Right renal pelvis (tissue), 4 donors: ENCODE measurements at regions not wholly inside any gene's neighbourhood (a gene's known extent, or its start where the extent isn't known, plus 50 kb on each side); places are given as distances from the start of the nearest gene placed in this dataset.
"Not testable (repeated sequence)": the region's sequence is repeated elsewhere in the genome, so short reads cannot be mapped to it uniquely, and the experiment has no call there.

Experiments used
- DNase-seq, 4 donors: peaks; one replicate each; pipeline ENCODE4 v3.0.0-alpha.2; 2013; ENCODE audit warnings: low read depth in 4 of 4, low spot score in 3 of 4, missing footprints in 1 of 4

- DNase-seq, result no peak
Observed at GRCh38 chr14:40762177-40762576, 844.5 kb upstream of the LRFN5 start.

GRCh38 chr14:40760704-40761103, 846.0 kb upstream of the LRFN5 start:
- DNase-seq, result no peak

DNA sequence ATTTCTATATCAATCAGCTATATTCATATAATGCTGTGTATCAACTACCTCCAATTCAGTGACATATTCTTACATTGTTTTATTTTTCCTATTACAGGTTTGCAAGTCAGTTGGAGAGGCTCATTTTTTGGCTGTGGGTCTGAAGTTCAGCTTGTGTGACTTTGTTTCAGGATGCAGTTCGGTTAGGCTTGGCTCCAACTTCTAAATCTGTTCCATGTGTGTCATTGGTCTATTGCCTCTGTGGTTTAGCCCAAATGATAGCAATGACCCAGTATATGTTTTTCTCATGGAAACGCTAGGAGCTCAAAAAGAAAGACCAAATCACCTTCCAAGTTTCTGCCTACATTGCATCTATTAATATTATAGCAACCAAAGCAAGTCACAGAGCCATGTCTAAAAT, 848.6 kb upstream of the LRFN5 start:
- DNase-seq, result no peak

DNA sequence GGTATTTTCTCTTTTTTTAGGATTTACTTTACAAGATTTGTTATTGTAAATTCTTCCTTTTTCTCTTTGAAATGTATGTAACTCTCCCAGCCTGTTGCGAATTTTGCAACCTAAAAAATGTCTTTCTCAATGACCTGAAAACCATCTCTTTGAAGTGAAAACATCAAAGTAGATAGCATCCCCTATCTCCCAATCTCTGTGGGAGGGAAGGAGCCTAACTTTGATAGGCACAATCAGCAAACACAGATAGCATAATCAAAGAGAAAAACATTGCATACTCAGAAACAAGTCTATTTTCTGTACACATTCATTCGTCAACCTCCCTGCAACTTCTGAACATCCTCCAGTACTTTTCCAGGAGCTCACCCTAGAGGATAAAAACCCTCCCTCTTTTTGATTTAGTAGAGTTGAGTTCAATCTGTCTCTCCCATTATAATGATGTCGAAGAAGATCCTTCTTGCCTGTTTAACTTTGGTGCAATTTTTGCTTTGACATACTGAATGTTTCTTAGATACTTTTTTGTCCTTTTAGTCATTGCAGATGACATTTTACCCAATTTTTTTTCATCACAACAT, 849.2 kb upstream of the LRFN5 start:
- no peak for DNase-seq

DNA sequence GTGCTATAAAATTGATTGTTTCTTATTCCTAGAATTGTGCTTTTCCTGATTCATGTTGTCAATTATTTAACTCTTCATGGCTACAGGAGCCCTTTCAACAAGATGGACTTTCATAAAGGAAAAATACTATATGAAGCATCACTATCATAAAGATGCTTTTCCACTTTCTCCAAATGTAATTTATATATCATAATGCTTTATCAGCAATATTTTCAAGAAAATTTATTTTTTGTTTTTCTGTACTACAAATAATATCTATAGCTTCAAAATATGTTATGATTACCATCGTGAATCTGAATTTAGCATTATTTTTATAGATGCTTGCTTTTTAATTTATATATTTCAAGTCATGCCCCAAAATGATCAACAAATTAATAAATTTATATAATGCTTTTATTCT, 873.5 kb upstream of the LRFN5 start:
- no peak for DNase-seq

- no peak for DNase-seq
Observed at GRCh38 chr14:40727107-40727506, 879.6 kb upstream of the LRFN5 start.

DNA sequence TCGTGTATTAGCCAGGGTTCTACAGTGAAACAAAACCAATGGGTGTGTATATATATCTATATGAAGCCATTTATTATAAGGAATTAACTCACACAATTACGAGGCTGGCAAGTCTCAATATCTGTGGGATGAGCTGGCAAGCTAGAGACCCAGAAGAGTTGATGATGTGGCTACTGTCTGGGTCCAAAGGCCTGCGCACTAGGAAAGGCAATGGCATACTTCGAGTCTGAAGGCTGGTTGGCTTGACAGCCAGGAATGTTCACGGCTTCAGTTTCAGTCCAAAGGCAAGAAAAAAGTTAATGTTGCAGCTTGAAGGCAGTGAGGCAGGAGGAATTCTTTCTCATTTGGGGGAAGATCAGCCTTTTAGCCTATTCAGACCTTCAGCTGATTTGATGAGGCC, 893.3 kb upstream of the LRFN5 start:
- no peak for DNase-seq

DNA sequence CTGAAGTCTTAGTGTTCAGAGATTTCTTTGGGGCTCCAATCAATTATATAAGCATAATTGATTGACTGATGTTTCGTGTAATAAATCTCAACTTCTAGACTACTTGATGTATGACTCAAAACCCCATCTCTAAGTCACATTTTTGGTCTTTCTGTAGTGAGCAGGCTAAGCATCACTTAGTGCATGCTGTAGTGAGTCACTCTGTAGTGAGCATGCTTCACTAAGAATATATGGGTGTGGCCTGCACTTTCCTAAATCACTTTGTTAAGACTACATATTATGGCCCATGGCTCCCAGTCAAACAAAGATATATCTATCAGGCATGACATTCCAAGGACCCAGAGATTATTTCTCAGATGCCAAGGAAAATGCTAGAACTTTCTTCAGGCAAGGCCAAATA, 909.4 kb upstream of the LRFN5 start:
- no peak for DNase-seq

GRCh38 chr14:40694023-40694422, 912.7 kb upstream of the LRFN5 start:
- DNase-seq, result no peak

DNA sequence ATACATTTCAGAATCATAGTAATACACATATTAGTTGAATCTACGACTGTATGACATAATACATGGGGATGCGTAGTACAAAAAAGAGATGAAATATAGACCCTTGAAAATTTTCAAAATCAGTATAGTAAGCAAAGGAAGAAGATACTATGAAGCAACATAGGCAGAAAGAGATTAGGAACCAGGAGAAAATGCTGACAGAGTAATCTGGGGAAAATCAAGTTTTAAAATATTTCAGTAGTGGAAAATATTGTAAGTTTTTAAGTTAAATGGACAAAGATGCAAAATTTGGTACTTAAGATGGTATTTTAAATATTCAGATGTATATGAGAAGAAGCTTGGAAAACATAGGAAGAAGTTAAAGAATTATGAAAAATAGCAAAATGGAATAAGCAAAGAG, 915.6 kb upstream of the LRFN5 start:
- no peak for DNase-seq

DNA sequence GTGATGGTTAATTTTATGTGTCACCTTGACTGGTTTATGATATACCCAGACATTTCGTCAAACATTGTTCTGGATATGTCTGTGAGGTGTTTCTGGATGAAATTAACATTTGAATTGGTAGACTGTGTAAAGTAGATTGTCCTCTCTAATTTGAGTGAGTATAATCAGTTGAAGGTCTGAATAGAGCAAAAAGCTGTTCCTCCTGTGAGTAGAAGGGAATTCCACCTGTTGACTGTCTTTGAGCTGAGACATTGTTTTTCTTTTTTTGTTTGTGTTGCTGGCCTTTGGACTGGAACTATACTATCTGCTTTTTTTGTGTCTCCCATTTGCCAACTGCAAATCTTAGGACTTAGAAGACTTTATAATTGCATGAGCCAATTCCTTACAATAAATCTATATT, 920.9 kb upstream of the LRFN5 start:
- no peak for DNase-seq

DNA sequence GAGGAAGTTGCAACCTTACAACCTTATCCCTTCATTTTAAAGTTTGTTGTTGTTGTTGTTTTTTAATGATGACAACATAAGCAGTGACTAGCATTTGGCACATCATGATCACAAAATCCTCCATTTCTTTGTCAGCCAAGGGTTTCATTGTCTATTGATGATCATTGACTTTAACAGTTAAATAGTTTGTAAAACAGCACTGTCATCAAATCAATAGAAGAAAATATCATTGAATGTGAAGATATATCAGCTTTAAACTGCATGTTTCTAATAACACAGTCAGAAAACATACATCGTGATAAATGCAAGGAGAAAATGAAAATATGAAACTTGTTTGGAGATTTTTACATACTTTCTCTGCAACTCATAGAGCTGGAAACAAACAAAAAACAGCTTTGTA, 922.3 kb upstream of the LRFN5 start:
- DNase-seq, result no peak

DNA sequence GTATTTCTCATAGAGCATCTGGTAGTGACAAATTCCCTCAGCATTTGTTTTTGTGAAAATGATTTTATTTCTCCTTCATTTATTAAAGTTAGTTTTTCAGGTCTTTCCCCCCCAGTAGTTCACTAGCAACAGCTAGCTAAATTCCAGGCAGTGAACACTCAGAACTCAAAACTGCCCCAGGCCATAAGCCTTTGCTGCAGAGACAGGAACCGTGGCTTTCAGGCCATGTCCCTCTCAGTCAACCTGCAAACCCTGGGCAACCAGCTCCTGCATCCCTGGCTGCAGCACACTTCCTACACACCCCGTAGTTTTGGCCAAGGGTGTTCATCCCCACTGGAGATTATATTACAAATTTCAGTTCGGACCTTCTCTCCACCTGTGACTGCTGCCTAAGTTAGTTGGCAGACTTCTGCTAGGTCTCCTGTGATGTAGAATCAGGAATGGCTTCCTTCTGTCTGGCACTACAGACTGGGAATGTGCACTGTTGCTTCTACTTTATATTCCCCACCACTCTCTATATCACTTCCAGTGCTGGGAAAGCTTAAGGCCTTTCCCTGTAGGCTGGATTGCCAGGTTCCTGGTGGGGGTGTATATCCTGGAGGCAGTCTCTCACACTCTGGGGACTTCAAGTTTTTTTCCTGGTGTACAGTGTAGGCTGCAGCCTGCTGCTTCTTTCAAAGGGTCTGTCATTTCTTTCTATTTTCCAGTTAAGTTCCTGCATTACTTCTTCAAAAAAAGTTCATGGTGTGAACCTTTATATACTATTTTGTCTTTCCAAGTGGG, 924.4 kb upstream of the LRFN5 start:
- DNase-seq, result no peak

GRCh38 chr14:40679256-40679655, 927.4 kb upstream of the LRFN5 start:
- DNase-seq, result no peak

- not testable (repeated sequence) for DNase-seq
Observed at GRCh38 chr14:40677206-40677605, 929.5 kb upstream of the LRFN5 start.

DNA sequence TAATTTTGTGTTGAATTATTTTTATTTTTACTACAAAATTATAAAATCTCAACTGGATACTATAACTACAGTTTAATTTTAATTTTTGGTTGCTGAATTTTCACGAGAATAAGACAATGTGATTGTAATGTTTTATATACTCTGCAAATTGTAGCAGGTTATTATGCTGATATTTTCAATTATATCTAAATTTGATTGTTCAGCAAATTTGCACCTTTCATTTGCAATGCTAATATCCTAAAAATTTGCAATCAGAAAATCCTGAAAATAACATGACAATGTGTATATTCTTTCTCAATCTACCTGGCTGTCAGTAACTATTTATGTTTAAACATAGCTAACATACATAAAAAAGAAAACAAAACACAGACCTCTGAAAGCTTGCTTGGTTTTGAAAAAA, 932.2 kb upstream of the LRFN5 start:
- no peak for DNase-seq

DNA sequence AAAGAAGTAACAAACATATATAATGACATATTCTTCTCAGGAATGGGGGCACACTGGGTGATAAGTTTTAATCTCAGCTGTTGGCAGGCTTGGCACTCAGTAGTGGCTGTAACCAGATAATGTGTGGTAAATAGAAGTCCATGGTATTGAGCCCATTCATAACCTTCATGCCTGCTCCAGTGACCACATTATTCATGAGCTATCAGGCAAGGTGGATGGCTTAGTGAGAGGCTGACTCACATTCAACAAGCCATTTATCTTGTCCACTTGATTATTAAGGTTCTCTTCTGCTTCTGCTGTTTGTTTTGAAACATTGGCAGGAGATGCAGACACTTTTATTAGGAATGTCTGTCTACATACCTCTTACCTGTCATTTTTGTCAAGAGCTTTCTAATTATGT, 950.4 kb upstream of the LRFN5 start:
- DNase-seq, result no peak

- no peak for DNase-seq
Observed at GRCh38 chr14:40652089-40652691, 954.5 kb upstream of the LRFN5 start.

DNA sequence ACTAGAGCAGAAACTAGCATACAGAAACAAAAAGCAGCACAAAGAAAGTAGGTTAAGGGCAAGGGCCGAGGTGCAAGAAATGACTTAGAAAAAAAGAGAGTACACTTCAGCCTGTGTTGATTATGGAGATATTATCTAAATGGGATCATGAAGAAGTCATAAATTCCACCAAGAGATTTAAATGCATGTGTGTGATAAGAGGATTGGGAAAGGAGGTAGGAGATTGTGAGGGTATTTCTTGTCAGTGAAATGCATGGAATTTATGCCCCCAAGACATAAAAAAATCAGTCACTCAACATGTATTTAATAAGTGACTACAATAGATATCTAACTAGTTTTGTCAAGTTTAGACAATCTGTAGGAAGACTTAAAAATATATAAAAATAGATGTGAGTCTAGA, 976.2 kb upstream of the LRFN5 start:
- DNase-seq, result no peak

DNA sequence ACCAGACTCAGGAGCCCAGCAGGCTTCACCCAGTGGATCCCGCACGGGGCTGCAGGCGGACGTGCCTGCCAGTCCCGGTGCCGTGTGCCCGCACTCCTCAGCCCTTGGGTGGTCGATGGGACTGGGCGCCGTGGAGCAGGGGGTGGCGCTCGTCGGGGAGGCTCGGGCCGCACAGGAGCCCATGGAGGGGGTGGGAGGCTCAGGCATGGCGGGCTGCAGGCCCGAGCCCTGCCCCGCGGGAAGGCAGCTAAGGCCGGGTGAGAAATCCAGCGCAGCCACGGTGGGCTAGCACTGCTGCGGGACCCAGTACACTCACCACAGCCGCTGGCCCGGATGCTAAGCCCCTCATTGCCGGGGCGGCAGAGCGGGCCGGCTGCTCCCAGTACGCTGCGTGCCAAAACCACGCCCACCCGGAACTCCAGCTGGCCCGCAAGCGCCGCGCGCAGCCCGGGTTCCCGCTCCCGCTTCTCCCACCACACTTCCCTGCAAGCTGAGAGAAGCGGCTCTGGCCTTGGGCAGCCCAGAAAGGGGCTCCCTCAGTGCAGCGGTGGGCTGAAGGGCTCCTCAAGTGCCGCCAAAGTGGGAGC, 977.0 kb upstream of the LRFN5 start:
- not testable (repeated sequence) for DNase-seq

GRCh38 chr14:40629144-40629543, 977.5 kb upstream of the LRFN5 start:
- DNase-seq, result no peak

DNA sequence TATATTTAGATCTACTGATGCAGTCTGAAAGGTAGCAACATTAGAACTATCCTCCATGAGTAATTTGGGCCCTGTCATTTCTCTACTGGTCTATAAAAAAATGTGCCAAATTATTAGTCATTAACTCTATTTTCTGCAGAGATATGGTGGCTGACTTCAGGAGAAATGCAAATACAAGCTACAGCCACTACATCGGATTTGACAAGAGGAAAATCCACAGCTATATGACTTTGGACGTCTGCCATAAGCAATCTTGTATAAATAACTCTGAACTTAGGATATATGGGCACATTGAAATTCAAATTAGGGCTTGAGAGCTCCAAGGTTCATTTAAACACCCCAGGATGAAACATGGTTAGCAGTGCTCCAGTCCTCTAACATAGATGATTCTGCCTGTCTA, 983.0 kb upstream of the LRFN5 start:
- DNase-seq, result no peak
